Activated CD4-positive, alpha-beta T cell treated with anti-CD3 and anti-CD28 coated beads for 1 hour (primary cell): ENCODE measurements at regions not wholly inside any gene's neighbourhood (a gene's known extent, or its start where the extent isn't known, plus 50 kb on each side); places are given as distances from the start of the nearest gene placed in this dataset.

ENCODE experiments used
- DNase-seq: peaks from one replicate; pipeline ENCODE4 v3.0.0-alpha.2; 2020

GRCh38 chr1:13878021-13878420 is 178.0 kb downstream of the PRDM2 start:
- no peak for DNase-seq

- no peak for DNase-seq
Measured at GRCh38 chr1:13878451-13878850, 178.5 kb downstream of the PRDM2 start.

- no peak for DNase-seq
Measured at GRCh38 chr1:13881385-13882088, 181.5 kb downstream of the PRDM2 start.

- DNase-seq = no peak
Measured at GRCh38 chr1:13888351-13888986, 188.5 kb downstream of the PRDM2 start.

DNA sequence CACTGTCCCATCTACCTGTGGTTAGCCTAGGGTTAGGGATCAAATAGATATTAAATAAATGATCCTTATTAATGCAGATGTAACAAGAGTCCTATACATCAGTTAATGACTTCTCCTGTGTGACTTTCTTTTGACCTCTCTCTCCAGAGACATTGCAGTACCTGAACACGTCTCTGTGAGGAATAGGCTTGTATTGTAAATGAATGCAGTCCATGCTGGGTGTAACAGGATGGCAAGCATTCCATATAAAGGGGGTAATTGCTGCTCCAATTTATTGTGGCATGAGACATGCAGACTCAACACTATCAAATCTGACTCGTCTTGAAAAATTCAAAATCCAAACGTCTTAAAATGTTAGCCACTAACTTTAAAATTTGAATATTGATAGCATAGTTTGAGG is 189.5 kb downstream of the PRDM2 start:
- no peak for DNase-seq

GRCh38 chr1:13890766-13891165 is 190.8 kb downstream of the PRDM2 start:
- DNase-seq = no peak

DNA sequence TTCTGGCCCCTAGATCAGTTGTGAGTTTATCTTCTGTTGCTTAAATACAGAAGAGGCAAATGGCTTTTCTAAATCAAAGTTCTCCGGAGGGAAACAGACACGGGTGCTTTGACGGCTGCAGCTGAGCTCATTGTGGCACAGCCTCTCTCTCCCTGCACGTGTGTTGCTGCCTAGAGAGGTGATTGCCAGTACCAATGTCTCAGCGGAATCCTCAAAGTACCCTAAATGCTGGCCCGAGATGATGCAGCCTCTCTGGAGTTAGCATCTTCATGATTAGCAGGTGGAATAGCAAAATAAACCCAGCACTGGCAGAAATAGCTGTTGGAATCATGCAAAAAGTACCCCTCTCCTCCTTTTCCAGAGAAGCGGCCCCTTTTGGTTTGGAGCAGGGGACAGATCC is 192.2 kb downstream of the PRDM2 start:
- no peak for DNase-seq

DNA sequence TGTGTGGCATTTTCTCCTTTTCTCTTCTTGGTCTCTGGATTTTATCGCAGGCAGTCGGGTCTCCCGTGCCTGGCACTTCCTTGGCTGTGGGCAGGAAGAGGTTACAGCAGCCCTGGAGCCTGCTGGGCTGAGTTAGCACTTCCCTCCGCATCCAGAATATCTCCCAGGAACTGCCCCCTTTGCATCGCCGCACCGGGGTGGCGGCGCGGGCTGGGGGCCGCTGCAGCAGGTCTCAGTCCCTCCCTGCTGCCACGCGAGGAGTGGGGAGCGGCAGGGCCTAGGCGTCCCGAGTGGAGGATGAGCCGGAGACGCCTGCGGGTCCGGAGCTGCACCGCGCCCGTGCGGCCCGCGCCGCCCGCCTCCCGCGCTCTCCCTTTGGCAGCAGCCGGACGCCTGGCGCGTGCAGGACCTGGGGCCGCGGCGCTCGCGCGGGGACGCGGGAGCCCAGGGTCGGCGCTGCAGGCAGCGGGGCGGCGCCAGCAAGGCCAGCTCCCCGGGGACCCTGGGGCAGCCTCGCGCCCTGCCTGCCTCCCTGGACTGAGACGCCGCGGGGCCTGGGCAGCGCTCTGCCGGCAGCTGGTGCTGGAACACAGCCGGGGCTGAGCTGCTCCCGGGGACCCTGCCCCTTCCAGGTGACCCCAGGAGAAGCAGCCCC is 192.8 kb downstream of the PRDM2 start:
- no peak for DNase-seq

DNA sequence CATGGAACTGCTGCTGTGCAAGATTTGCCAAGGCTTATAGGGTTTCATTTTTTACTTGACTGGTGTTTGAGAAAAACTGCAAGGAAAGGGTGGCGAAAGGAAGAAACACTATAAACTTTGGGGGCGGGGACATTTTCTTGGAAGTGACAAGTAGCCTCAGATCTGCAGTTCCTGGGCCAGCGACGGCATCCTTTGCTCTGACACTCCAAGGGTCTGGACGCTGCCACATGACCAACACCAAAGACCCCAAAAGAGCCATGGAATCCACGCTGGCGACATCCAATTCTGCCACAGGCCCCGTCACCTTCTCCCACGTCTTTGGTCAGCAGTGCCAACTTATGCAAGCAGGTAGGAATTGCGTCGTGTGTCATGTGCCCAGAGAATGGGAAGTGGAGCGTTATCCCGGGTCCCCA is 193.4 kb downstream of the PRDM2 start:
- no peak for DNase-seq

GRCh38 chr1:13896932-13897331 is 196.9 kb downstream of the PRDM2 start:
- no peak for DNase-seq

DNA sequence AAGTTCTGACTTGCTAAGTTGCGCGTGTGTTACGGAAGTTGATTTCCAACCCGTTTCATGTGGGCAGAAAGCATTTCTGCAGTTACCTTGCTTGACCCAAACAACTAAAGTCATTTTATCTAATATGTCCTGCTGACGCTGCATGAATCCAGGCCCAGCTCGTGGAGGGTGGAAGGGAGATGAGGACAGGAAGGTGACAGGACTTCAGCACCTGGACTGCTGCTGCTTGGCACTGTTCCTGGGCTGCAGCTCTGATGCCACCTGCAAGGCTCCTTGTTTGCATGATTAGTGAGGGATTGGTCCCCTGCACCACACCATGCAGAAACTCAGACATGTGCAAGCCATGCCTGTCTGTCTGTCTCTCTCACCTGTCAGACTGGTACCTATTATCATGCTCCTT is 198.4 kb downstream of the PRDM2 start:
- no peak for DNase-seq

DNA sequence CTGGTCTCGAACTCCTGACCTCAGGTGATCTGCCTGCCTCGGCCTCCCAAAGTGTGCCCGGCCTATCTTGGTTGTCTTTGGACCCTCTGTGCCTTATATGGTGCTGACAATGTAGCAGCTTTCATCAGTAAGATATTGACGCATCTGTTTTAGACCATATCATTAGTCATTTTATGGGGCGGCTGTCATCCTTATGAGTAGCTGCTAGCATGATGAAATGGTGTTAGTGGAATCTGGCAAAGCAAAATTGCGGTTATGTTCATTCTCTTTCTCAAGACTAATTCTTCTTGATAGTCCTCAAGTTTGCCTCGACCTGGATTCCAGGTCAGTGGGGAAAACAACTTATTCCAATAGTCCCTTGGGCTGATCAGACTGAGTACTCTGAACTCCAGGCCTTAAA is 199.9 kb downstream of the PRDM2 start:
- DNase-seq = no peak

DNA sequence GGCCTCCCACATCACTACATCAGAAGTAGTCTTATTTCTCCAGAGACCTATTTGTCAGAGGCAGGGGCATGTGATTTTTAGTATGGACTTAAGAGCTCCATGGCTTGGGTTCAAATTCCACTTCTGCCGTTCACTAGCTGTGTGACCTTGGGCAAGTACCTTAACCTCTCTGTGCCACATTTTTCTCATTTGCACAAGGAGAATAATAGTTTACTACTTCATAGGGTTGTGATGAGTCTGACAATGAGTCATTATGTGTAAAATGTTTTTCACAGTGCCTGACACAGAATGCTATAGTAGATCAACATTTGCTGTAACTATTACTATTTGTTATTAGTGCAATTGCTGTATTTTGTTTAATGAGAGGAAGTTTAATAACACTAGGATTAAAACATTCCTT is 200.6 kb downstream of the PRDM2 start:
- no peak for DNase-seq

- DNase-seq = no peak
Measured at GRCh38 chr1:13901039-13901438, 201.1 kb downstream of the PRDM2 start.

GRCh38 chr1:13901597-13901996 is 201.6 kb downstream of the PRDM2 start:
- DNase-seq = no peak

DNA sequence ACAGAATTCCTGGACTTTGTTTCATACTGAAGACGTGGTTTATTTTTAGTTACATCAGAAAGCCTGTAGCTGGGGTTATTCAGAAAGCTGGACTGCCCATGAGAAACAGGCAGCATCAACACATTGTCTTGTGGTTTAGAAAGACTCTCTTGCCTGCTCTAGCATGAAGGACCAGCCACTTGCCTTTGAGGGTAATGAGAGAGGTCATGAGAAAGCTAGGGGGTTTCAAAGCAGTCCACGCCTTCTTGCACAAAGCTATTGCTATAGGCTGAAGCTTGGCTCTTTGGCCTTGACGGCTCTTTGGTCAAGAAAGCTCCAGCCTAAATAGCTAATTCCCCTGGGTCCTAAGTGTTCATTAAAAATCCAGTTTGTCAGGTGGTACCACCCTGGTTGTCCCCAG is 208.1 kb downstream of the PRDM2 start:
- no peak for DNase-seq

DNA sequence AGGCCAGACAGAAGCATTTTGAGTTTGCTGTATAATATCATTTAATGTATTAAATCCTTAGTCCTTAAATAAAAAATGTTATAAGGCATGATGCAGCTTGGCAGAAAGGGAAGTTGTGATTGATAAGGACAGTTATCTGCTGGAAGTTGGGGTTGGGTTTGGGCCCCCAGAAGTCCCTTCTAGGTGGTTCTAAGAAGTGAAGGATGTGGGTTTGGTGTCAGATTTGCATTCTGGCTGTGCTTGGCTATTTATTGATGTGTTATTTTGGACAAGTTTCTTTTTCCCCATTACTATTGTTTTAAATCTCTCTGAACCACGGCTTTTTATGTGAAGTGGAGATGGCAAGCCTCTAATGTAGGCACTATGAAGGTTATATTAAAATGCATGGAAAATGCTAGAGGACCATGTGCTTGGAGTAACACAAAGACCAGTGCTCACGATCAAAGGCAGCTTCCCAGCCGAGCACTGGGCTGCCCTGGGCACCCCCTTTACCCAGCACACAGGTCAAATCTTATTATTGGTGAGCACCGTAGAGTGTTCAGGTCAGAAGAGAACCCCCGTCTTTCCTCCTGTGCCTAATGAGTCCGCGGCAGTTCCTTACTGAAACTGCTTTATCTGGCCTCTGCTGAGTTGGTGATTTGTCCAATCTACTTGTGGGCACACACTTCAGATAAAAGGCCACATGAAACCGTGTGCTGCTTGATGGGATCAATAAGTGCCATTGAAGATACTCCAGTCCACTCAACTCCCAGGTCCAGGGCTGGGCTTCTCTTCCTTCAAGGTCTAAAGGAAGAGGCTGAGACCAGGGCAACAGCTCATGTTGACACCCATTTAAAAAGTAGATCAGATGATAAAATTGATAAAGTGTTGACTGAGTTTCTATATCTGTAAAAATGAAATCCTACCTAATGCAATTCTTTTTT is 212.0 kb downstream of the PRDM2 start:
- DNase-seq = no peak

GRCh38 chr1:13913396-13913795 is 213.4 kb downstream of the PRDM2 start:
- no peak for DNase-seq

DNA sequence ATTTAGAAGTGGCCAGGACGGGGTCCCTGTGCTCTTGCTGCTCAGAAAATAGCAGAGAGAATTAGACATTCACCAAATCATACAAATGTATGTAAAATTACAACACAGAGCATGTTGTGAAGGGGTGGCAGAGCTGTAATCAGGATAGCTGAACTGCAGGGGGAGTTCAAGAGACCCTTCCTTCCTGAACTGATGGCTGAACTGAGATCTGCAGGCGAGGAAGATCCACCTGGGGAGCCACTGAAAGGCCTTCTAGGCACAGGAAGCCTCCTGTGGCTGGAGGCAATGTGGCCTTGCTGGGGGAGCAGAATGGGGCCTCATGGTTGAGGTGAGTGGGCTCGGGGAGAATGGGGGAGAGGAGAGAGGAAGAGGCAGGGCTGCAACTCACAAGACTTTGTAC is 216.5 kb downstream of the PRDM2 start:
- no peak for DNase-seq

- DNase-seq = no peak
Measured at GRCh38 chr1:13917607-13918006, 217.6 kb downstream of the PRDM2 start.

- DNase-seq = no peak
Measured at GRCh38 chr1:13918862-13919261, 218.9 kb downstream of the PRDM2 start.

DNA sequence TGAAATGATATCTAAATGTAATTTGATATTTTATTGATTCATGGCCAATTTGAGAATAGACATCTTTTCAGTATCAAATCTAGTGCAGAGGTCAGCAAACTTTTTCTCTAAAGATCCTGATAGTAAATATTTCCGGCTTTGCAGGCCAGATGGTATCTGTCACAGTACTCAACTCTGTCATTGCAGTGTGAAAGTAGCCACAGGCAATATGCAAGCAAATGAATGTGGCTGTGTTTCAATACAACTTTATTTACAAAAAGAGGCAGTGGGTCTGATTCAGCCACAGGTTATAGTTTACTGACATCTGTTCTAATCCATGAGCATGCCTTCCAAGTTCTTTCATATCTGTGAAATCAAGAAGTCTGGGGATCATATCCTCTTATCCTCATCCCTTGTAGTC is 221.2 kb downstream of the PRDM2 start:
- no peak for DNase-seq

- DNase-seq = no peak
Measured at GRCh38 chr1:13922466-13923110, 222.6 kb downstream of the PRDM2 start.
